ENCODE measurements at regions not wholly inside any gene's neighbourhood (a gene's known extent, or its start where the extent isn't known, plus 50 kb on each side); places are given as distances from the start of the nearest gene placed in this dataset.

GRCh38 chr7:45328403-45328981 is 170.9 kb downstream of the RAMP3 start:
- TF ChIP-seq ZNF549 (CRISPR knock-in tag; IDR thresholded peaks at IDR 0.05) = no peak
- TF ChIP-seq MYC (CRISPR knock-in tag; IDR thresholded peaks at IDR 0.05; ENCODE audit: borderline replicate concordance) = no peak
- TF ChIP-seq TAF1 (CRISPR knock-in tag; IDR thresholded peaks at IDR 0.05) = no peak
- no peak for TF ChIP-seq SNAI1 (CRISPR knock-in tag; IDR thresholded peaks at IDR 0.05; ENCODE audit: borderline replicate concordance)
- no peak for TF ChIP-seq PCBP2 (optimal IDR thresholded peaks at IDR 0.05; ENCODE audit: low read depth, low read length, poor library complexity, severe bottlenecking)
- TF ChIP-seq SP2 (CRISPR knock-in tag; IDR thresholded peaks at IDR 0.05) = no peak
- TF ChIP-seq, protein P1, sequence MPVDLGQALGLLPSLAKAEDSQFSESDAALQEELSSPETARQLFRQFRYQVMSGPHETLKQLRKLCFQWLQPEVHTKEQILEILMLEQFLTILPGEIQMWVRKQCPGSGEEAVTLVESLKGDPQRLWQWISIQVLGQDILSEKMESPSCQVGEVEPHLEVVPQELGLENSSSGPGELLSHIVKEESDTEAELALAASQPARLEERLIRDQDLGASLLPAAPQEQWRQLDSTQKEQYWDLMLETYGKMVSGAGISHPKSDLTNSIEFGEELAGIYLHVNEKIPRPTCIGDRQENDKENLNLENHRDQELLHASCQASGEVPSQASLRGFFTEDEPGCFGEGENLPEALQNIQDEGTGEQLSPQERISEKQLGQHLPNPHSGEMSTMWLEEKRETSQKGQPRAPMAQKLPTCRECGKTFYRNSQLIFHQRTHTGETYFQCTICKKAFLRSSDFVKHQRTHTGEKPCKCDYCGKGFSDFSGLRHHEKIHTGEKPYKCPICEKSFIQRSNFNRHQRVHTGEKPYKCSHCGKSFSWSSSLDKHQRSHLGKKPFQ (CRISPR knock-in tag; IDR thresholded peaks at IDR 0.05; ENCODE audit: insufficient replicate concordance) = no peak
- no peak for TF ChIP-seq NFIC (IDR thresholded peaks at IDR 0.05; ENCODE audit: low read length)
- TF ChIP-seq MXD4 (CRISPR knock-in tag; IDR thresholded peaks at IDR 0.05) = no peak
- TF ChIP-seq NR2F1 (CRISPR knock-in tag; IDR thresholded peaks at IDR 0.05) = no peak
- TF ChIP-seq NONO (IDR thresholded peaks at IDR 0.05) = no peak
- TF ChIP-seq NONO (CRISPR knock-in tag; conservative IDR thresholded peaks at IDR 0.05) = no peak
- no peak for TF ChIP-seq YY1 (IDR thresholded peaks at IDR 0.05; ENCODE audit: insufficient read depth, insufficient replicate concordance, low read depth, low read length)
- TF ChIP-seq, protein P2, sequence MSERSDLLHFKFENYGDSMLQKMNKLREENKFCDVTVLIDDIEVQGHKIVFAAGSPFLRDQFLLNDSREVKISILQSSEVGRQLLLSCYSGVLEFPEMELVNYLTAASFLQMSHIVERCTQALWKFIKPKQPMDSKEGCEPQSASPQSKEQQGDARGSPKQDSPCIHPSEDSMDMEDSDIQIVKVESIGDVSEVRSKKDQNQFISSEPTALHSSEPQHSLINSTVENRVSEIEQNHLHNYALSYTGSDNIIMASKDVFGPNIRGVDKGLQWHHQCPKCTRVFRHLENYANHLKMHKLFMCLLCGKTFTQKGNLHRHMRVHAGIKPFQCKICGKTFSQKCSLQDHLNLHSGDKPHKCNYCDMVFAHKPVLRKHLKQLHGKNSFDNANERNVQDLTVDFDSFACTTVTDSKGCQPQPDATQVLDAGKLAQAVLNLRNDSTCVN (CRISPR knock-in tag; IDR thresholded peaks at IDR 0.05; ENCODE audit: borderline replicate concordance) = no peak
- TF ChIP-seq, protein P3, sequence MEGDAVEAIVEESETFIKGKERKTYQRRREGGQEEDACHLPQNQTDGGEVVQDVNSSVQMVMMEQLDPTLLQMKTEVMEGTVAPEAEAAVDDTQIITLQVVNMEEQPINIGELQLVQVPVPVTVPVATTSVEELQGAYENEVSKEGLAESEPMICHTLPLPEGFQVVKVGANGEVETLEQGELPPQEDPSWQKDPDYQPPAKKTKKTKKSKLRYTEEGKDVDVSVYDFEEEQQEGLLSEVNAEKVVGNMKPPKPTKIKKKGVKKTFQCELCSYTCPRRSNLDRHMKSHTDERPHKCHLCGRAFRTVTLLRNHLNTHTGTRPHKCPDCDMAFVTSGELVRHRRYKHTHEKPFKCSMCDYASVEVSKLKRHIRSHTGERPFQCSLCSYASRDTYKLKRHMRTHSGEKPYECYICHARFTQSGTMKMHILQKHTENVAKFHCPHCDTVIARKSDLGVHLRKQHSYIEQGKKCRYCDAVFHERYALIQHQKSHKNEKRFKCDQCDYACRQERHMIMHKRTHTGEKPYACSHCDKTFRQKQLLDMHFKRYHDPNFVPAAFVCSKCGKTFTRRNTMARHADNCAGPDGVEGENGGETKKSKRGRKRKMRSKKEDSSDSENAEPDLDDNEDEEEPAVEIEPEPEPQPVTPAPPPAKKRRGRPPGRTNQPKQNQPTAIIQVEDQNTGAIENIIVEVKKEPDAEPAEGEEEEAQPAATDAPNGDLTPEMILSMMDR (CRISPR knock-in tag; IDR thresholded peaks at IDR 0.05) = no peak
